Lung (tissue), 11 donors: ENCODE measurements at regions not wholly inside any gene's neighbourhood (a gene's known extent, or its start where the extent isn't known, plus 50 kb on each side); places are given as distances from the start of the nearest gene placed in this dataset.
A peak's percentile ranks its signal among the peaks of the same experiment; 100 is the strongest.

Source experiments
- ATAC-seq: fragments of 200-7000 bp; cut with Tn5 transposase; one replicate; pipeline ENCODE4 v1.9.1; 2020; ENCODE audit warnings: moderate number of reproducible peaks; ENCODE audit not compliant: insufficient read depth, low FRiP score
- DNase-seq, 3 donors: peaks; one replicate each; pipeline ENCODE4 v3.0.0-alpha.2; 2013 to 2017
- H3K27ac ChIP-seq, 2 donors: one replicate each; pipeline ENCODE4 v1.5.1; 2013; ENCODE audit warnings: mild to moderate bottlenecking in 2 of 2, moderate library complexity in 2 of 2, control low read depth in 1 of 2, inconsistent platforms in 1 of 2, low read depth in 1 of 2, low read length in 1 of 2
- H3K27me3 ChIP-seq, 3 donors: one replicate each; pipeline ENCODE4 v1.5.1; 2013; ENCODE audit warnings: low read length in 2 of 3; ENCODE audit not compliant: control insufficient read depth in 3 of 3, insufficient read depth in 3 of 3
- H3K36me3 ChIP-seq, 4 donors: one replicate each; pipeline ENCODE4 v1.5.1; 2013; ENCODE audit warnings: low read length in 4 of 4, mild to moderate bottlenecking in 1 of 4, moderate library complexity in 1 of 4; ENCODE audit not compliant: control insufficient read depth in 4 of 4, insufficient read depth in 4 of 4
- H3K4me1 ChIP-seq, 5 donors: one replicate each; pipeline ENCODE4 v1.5.1; 2013; ENCODE audit warnings: low read length in 5 of 5, mild to moderate bottlenecking in 2 of 5, moderate library complexity in 1 of 5; ENCODE audit not compliant: control insufficient read depth in 5 of 5, insufficient read depth in 5 of 5
- H3K4me3 ChIP-seq: one replicate; pipeline ENCODE4 v1.5.1; 2013; ENCODE audit warnings: mild to moderate bottlenecking, control low read depth, moderate library complexity
- H3K9ac ChIP-seq, 2 donors: one replicate each; pipeline ENCODE4 v1.5.1; 2013; ENCODE audit warnings: low read length in 2 of 2, control low read depth in 1 of 2; ENCODE audit not compliant: insufficient read depth in 1 of 2
- H3K9me3 ChIP-seq, 4 donors: one replicate each; pipeline ENCODE4 v1.5.1; 2013; ENCODE audit warnings: low read length in 3 of 4, mild to moderate bottlenecking in 1 of 4, moderate library complexity in 1 of 4; ENCODE audit not compliant: control insufficient read depth in 4 of 4, insufficient read depth in 3 of 4
- CTCF ChIP-seq: IDR thresholded peaks from 2 replicates; pipeline ENCODE4 v1.5.1; 2012; ENCODE audit warnings: mild to moderate bottlenecking; ENCODE audit errors: control extremely low read depth, extremely low read depth
- WGBS, 2 donors: extraction: QIAGEN DNeasy Blood & Tissue Kit; methylation state at CpG; one replicate each; pipeline ENCODE4 v1.1.7; 2013; 5-methylcytosine and 5-hydroxymethylcytosine counted together
- donor health status: control.
- donor health status: control.
- donor health status: Bipolar disorder and iron deficiency.
- donor health status: healthy.
- donor health status: DM: yes; HTN: yes; CAD: no.

GRCh38 chr20:56827763-56828162, 198.7 kb downstream of the TFAP2C start:
- 63 to 66% methylated on average over 14 of the region's 14 CpGs for WGBS, 2 donors
- DNase-seq (peak in 1 of 3 donors; percentile 11), ATAC-seq (no peak)
- H3K27ac ChIP-seq = no peak overlapping the region
- H3K4me1 ChIP-seq = no peaks in the 10 kb centered on the region
- H3K9me3 ChIP-seq = peaks cover 0 to 8% (median 0%) of the 10 kb centered on the region in 4 donors
- no peak overlapping the region for H3K9ac ChIP-seq
- TF ChIP-seq CTCF = no peak
- H3K27me3 ChIP-seq = peaks cover 3 to 37% (median 32%) of the 10 kb centered on the region in 3 donors
- H3K36me3 ChIP-seq = no peaks in the 10 kb centered on the region
- no peak overlapping the region for H3K4me3 ChIP-seq

- H3K4me1 ChIP-seq = no peaks in the 10 kb centered on the region
- H3K36me3 ChIP-seq = no peaks in the 10 kb centered on the region
- ATAC-seq = no peak
- 94 to 95% methylated on average over 9 of the region's 9 CpGs for WGBS, 2 donors
- peaks cover 3 to 37% (median 34%) of the 10 kb centered on the region in 3 donors for H3K27me3 ChIP-seq
- peaks cover 0 to 8% (median 0%) of the 10 kb centered on the region in 4 donors for H3K9me3 ChIP-seq
- H3K4me3 ChIP-seq = no peak overlapping the region
- H3K27ac ChIP-seq = no peak overlapping the region
- TF ChIP-seq CTCF = no peak
- no peak overlapping the region for H3K9ac ChIP-seq
- DNase-seq = no peak
These were observed 199.3 kb downstream of the TFAP2C start for GRCh38 chr20:56828402-56828801.

- Histone ChIP-seq H3K9me3 (peaks cover 0 to 8% (median 0%) of the 10 kb centered on the region in 4 donors), H3K4me1 (no peaks in the 10 kb centered on the region), H3K36me3 (no peaks in the 10 kb centered on the region), H3K4me3 (no peak overlapping the region), H3K27me3 (peaks cover 3 to 42% (median 35%) of the 10 kb centered on the region in 3 donors), H3K9ac (no peak overlapping the region), H3K27ac (no peak overlapping the region)
- 22% methylated on average over 17 of the region's 17 CpGs for WGBS, 2 donors
- DNase-seq (no peak), ATAC-seq (no peak)
- no peak for TF ChIP-seq CTCF
These were observed 200.8 kb downstream of the TFAP2C start for GRCh38 chr20:56829788-56830385.

- no peak for ATAC-seq
- no peak for TF ChIP-seq CTCF
- Histone ChIP-seq H3K36me3 (no peaks in the 10 kb centered on the region), H3K9me3 (peaks cover 0 to 11% (median 0%) of the 10 kb centered on the region in 4 donors), H3K4me3 (no peak overlapping the region), H3K27ac (no peak overlapping the region), H3K27me3 (peaks cover 3 to 41% (median 37%) of the 10 kb centered on the region in 3 donors), H3K9ac (no peak overlapping the region), H3K4me1 (no peaks in the 10 kb centered on the region)
- no peak for DNase-seq
- 80 to 83% methylated on average over 4 of the region's 4 CpGs for WGBS, 2 donors
These were observed 202.7 kb downstream of the TFAP2C start for GRCh38 chr20:56831795-56832194.
